Lower lobe of right lung (tissue), 2 donors: ENCODE measurements at regions not wholly inside any gene's neighbourhood (a gene's known extent, or its start where the extent isn't known, plus 50 kb on each side); places are given as distances from the start of the nearest gene placed in this dataset.

Experiments
- ATAC-seq, 2 donors: fragments of 200-7000 bp; cut with Tn5 transposase; one replicate each; pipeline ENCODE4 v1.9.1; 2020 to 2022; ENCODE audit warnings: mild to moderate bottlenecking in 2 of 2, moderate library complexity in 2 of 2
- DNase-seq: peaks from one replicate; pipeline ENCODE4 v3.0.0-alpha.2; 2020
- H3K27ac ChIP-seq: fragments of 200-600 bp; one replicate; pipeline ENCODE4 v1.8.0; 2022
- H3K27me3 ChIP-seq: fragments of 200-600 bp; one replicate; pipeline ENCODE4 v1.8.0; 2022; ENCODE audit warnings: low read depth
- H3K36me3 ChIP-seq: fragments of 200-600 bp; one replicate; pipeline ENCODE4 v1.8.0; 2022; ENCODE audit warnings: mild to moderate bottlenecking
- H3K4me1 ChIP-seq: fragments of 200-600 bp; one replicate; pipeline ENCODE4 v1.8.0; 2022
- H3K4me3 ChIP-seq: fragments of 200-600 bp; one replicate; pipeline ENCODE4 v1.8.0; 2022; ENCODE audit warnings: mild to moderate bottlenecking
- H3K9me3 ChIP-seq: fragments of 200-600 bp; one replicate; pipeline ENCODE4 v1.8.0; 2022
- CTCF ChIP-seq: fragments of 200-600 bp; IDR thresholded peaks from one replicate; pipeline ENCODE4 v1.8.0; 2022; ENCODE audit warnings: antibody characterized with exemption, mild to moderate bottlenecking
- intact Hi-C: fragments of 100-400 bp; cut with DNase I; formaldehyde crosslinking; loops from one replicate; pipeline ENCODE4 v1.11.0; 2022
- donor health status: DM: no; HTN: yes; CAD: no; lungs with severe emphysema.

GRCh38 chr10:90432866-90433265 is 425.0 kb downstream of the HTR7 start:
- no peak for DNase-seq

GRCh38 chr10:90435296-90435695 is 422.5 kb downstream of the HTR7 start:
- no peaks in the 10 kb centered on the region for H3K36me3 ChIP-seq
- ATAC-seq (no peak), DNase-seq (no peak)
- no peaks in the 10 kb centered on the region for H3K4me1 ChIP-seq
- TF ChIP-seq CTCF = no peak
- H3K27ac ChIP-seq = no peak overlapping the region
- H3K4me3 ChIP-seq = no peak overlapping the region
- no peaks in the 10 kb centered on the region for H3K9me3 ChIP-seq
- intact Hi-C loops = no loop called here
- H3K27me3 ChIP-seq = no peaks in the 10 kb centered on the region

More at GRCh38 chr10:90432866-90433265, 425.0 kb downstream of the HTR7 start:
- Histone ChIP-seq H3K4me1 (no peaks in the 10 kb centered on the region), H3K9me3 (no peaks in the 10 kb centered on the region), H3K36me3 (no peaks in the 10 kb centered on the region), H3K27ac (no peak overlapping the region), H3K27me3 (no peaks in the 10 kb centered on the region), H3K4me3 (no peak overlapping the region)
- no peak for ATAC-seq
- intact Hi-C loops = no loop called here
- no peak for TF ChIP-seq CTCF

GRCh38 chr10:90437452-90437851 is 420.4 kb downstream of the HTR7 start:
- no peak for ATAC-seq
- Histone ChIP-seq H3K27me3 (no peaks in the 10 kb centered on the region), H3K27ac (no peak overlapping the region), H3K4me3 (no peak overlapping the region), H3K4me1 (no peaks in the 10 kb centered on the region), H3K9me3 (peaks cover 9% of the 10 kb centered on the region), H3K36me3 (no peaks in the 10 kb centered on the region)
- no peak for DNase-seq
- TF ChIP-seq CTCF = no peak
- intact Hi-C loops = no loop called here

- Histone ChIP-seq H3K27me3 (no peaks in the 10 kb centered on the region), H3K27ac (no peak overlapping the region), H3K9me3 (peaks cover 16% of the 10 kb centered on the region), H3K36me3 (no peaks in the 10 kb centered on the region), H3K4me3 (no peak overlapping the region), H3K4me1 (no peaks in the 10 kb centered on the region)
- no peak for DNase-seq
- intact Hi-C loops = no loop called here
- no peak for TF ChIP-seq CTCF
- ATAC-seq = no peak
These were observed 417.0 kb downstream of the HTR7 start for GRCh38 chr10:90440870-90441269.

GRCh38 chr10:90443342-90443741 is 414.5 kb downstream of the HTR7 start:
- no peak overlapping the region for H3K27ac ChIP-seq
- H3K4me3 ChIP-seq = no peak overlapping the region
- intact Hi-C loops = no loop called here
- DNase-seq (no peak), ATAC-seq (no peak)
- H3K27me3 ChIP-seq = no peaks in the 10 kb centered on the region
- H3K9me3 ChIP-seq = peaks cover 16% of the 10 kb centered on the region
- no peaks in the 10 kb centered on the region for H3K4me1 ChIP-seq
- H3K36me3 ChIP-seq = no peaks in the 10 kb centered on the region
- TF ChIP-seq CTCF = no peak

- TF ChIP-seq CTCF = no peak
- no peak for ATAC-seq
- H3K36me3 ChIP-seq = no peaks in the 10 kb centered on the region
- H3K4me1 ChIP-seq = no peaks in the 10 kb centered on the region
- no peaks in the 10 kb centered on the region for H3K27me3 ChIP-seq
- peaks cover 6% of the 10 kb centered on the region for H3K9me3 ChIP-seq
- H3K4me3 ChIP-seq = no peak overlapping the region
- intact Hi-C loops = no loop called here
- H3K27ac ChIP-seq = no peak overlapping the region
- DNase-seq = no peak
These were observed 410.0 kb downstream of the HTR7 start for GRCh38 chr10:90447831-90448230.
